Body of pancreas (tissue), 4 donors: ENCODE measurements at regions not wholly inside any gene's neighbourhood (a gene's known extent, or its start where the extent isn't known, plus 50 kb on each side); places are given as distances from the start of the nearest gene placed in this dataset.

Experiments
- POLR2A ChIP-seq, 3 donors: fragments of 450-650 bp; IDR thresholded peaks; one replicate each; pipeline ENCODE4 v1.6.1; 2016; ENCODE audit warnings: antibody characterized with exemption in 3 of 3, mild to moderate bottlenecking in 2 of 3
- TF ChIP-seq, protein P1 (sequence below), 7 experiments: fragments of 450-650 bp in 4 of 7; fragments of 200-600 bp in 3 of 7; sonication (generic) in 3 of 7; IDR thresholded peaks; one replicate each; pipeline ENCODE4 v1.5.1; 2016 to 2019; ENCODE audit warnings: antibody characterized with exemption in 7 of 7

DNA sequence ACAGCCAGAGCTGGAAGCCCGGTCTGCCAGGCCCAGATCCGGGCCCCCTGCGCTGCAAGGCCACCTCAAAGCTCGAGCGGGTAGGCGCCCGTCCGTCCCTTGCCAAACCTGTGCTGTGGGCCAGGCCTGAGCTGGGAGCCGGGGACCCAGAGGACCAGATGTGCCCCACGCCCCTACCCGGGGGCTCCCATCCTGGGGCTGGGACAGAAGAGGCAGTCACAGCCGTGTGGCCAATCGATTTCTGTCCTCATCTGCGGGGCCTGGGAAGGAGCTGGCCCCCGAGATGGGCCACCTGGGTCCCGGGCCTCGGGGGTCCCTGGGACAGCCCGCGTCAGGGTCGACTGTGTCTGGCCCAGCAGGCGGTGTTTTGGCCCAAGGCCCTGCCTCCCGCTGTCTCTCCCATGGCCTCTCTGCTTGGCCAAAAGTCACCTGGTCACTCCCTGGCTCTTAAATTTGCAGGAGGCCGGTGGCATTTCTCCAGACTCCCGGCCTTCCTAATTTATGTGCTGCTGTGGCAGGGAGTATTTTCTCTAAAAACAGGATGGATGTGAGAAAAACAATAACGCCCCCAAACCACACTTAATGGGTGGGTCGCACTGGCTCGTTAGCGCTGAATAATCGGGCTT is 63.8 kb downstream of the UNCX start:
- no peak for TF ChIP-seq POLR2A (IDR thresholded peaks at IDR 0.05)
- TF ChIP-seq, protein P1, sequence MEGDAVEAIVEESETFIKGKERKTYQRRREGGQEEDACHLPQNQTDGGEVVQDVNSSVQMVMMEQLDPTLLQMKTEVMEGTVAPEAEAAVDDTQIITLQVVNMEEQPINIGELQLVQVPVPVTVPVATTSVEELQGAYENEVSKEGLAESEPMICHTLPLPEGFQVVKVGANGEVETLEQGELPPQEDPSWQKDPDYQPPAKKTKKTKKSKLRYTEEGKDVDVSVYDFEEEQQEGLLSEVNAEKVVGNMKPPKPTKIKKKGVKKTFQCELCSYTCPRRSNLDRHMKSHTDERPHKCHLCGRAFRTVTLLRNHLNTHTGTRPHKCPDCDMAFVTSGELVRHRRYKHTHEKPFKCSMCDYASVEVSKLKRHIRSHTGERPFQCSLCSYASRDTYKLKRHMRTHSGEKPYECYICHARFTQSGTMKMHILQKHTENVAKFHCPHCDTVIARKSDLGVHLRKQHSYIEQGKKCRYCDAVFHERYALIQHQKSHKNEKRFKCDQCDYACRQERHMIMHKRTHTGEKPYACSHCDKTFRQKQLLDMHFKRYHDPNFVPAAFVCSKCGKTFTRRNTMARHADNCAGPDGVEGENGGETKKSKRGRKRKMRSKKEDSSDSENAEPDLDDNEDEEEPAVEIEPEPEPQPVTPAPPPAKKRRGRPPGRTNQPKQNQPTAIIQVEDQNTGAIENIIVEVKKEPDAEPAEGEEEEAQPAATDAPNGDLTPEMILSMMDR (IDR thresholded peaks at IDR 0.05), result no peak
